ENCODE measurements at regions not wholly inside any gene's neighbourhood (a gene's known extent, or its start where the extent isn't known, plus 50 kb on each side); places are given as distances from the start of the nearest gene placed in this dataset.

DNA sequence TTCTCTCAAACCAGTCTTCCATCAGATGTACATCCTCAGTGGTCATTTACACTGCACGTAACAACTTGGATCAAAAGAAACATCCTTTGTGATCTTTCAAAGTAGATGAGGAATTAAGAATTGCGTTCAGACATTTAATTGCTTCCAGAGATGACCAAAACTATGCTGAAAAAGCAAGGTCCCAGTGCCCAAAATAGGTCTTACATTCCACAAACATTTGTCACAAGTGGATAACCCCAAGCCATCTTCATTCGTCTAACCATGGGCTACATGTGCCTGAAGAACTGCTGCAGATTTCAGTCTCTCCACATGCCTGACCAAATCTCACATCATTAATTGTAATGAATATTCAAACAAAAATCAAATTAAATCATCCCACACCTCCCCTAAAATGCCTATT is 273.6 kb downstream of the SHOX2 start:
- TF ChIP-seq, protein P1, sequence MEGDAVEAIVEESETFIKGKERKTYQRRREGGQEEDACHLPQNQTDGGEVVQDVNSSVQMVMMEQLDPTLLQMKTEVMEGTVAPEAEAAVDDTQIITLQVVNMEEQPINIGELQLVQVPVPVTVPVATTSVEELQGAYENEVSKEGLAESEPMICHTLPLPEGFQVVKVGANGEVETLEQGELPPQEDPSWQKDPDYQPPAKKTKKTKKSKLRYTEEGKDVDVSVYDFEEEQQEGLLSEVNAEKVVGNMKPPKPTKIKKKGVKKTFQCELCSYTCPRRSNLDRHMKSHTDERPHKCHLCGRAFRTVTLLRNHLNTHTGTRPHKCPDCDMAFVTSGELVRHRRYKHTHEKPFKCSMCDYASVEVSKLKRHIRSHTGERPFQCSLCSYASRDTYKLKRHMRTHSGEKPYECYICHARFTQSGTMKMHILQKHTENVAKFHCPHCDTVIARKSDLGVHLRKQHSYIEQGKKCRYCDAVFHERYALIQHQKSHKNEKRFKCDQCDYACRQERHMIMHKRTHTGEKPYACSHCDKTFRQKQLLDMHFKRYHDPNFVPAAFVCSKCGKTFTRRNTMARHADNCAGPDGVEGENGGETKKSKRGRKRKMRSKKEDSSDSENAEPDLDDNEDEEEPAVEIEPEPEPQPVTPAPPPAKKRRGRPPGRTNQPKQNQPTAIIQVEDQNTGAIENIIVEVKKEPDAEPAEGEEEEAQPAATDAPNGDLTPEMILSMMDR (IDR thresholded peaks at IDR 0.05) = no peak
- TF ChIP-seq CEBPB (IDR thresholded peaks at IDR 0.05) (no peak), POLR2A (IDR thresholded peaks at IDR 0.05; ENCODE audit: low read length) (no peak), SMC3 (IDR thresholded peaks at IDR 0.05) (no peak), MAZ (IDR thresholded peaks at IDR 0.05; ENCODE audit: borderline replicate concordance, low read depth, low read length) (no peak), EP300 (IDR thresholded peaks at IDR 0.05) (no peak), ESRRA (IDR thresholded peaks at IDR 0.05; ENCODE audit: borderline replicate concordance, low read length) (no peak), CBX2 (IDR thresholded peaks at IDR 0.05; ENCODE audit: borderline replicate concordance, low read depth) (no peak), NFE2L2 (conservative IDR thresholded peaks at IDR 0.05; ENCODE audit: low read length) (no peak), TP53 (CRISPR knock-in tag; IDR thresholded peaks at IDR 0.05) (no peak), ZFP36 (IDR thresholded peaks at IDR 0.05; ENCODE audit: borderline replicate concordance, partially characterized antibody) (no peak), BHLHE40 (IDR thresholded peaks at IDR 0.05; ENCODE audit: low read depth, low read length) (no peak), HMGXB4 (CRISPR knock-in tag; IDR thresholded peaks at IDR 0.05; ENCODE audit: borderline replicate concordance) (no peak)
- TF ChIP-seq, protein P2, sequence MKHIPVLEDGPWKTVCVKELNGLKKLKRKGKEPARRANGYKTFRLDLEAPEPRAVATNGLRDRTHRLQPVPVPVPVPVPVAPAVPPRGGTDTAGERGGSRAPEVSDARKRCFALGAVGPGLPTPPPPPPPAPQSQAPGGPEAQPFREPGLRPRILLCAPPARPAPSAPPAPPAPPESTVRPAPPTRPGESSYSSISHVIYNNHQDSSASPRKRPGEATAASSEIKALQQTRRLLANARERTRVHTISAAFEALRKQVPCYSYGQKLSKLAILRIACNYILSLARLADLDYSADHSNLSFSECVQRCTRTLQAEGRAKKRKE (CRISPR knock-in tag; IDR thresholded peaks at IDR 0.05; ENCODE audit: low read depth) = no peak
